Coronary artery (tissue), 2 donors: ENCODE measurements at regions not wholly inside any gene's neighbourhood (a gene's known extent, or its start where the extent isn't known, plus 50 kb on each side); places are given as distances from the start of the nearest gene placed in this dataset.

Experiments used
- DNase-seq: peaks from one replicate; pipeline ENCODE4 v3.0.0-alpha.2; 2017; ENCODE audit warnings: low spot score
- H3K27ac ChIP-seq, 2 donors: fragments of 200-600 bp; sonication (generic); one replicate each; pipeline ENCODE4 v1.5.1; 2016 to 2019
- H3K4me3 ChIP-seq: fragments of 200-600 bp; sonication (generic); 2 replicates; pipeline ENCODE4 v1.5.1; 2016; ENCODE audit warnings: mild to moderate bottlenecking, moderate library complexity
- TF ChIP-seq, protein P1 (sequence below): fragments of 200-600 bp; sonication (generic); IDR thresholded peaks from one replicate; pipeline ENCODE4 v1.5.1; 2019; ENCODE audit warnings: antibody characterized with exemption

DNA sequence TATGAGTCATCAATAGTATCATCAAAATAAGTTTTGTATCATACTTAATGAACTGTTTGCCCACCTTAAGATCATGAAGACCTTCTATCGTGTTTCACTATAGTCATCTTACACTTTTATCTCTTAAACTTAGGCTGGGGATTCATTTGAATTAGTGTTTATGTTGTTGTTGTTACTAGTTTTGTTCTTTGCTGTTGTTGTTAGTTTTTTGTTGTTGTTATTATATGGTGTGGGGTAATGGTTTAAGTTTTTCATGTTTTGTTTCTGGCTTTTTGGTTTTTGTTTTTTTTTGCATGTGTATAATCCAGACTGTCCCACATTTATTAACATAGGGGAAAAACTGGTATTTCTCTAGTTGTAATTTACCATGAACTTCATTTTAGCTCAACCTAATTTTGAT lies 965.1 kb upstream of the MIR17HG start:
- Histone ChIP-seq H3K27ac (no peak overlapping the region), H3K4me3 (no peak overlapping the region)
- TF ChIP-seq, protein P1, sequence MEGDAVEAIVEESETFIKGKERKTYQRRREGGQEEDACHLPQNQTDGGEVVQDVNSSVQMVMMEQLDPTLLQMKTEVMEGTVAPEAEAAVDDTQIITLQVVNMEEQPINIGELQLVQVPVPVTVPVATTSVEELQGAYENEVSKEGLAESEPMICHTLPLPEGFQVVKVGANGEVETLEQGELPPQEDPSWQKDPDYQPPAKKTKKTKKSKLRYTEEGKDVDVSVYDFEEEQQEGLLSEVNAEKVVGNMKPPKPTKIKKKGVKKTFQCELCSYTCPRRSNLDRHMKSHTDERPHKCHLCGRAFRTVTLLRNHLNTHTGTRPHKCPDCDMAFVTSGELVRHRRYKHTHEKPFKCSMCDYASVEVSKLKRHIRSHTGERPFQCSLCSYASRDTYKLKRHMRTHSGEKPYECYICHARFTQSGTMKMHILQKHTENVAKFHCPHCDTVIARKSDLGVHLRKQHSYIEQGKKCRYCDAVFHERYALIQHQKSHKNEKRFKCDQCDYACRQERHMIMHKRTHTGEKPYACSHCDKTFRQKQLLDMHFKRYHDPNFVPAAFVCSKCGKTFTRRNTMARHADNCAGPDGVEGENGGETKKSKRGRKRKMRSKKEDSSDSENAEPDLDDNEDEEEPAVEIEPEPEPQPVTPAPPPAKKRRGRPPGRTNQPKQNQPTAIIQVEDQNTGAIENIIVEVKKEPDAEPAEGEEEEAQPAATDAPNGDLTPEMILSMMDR = no peak
- no peak for DNase-seq

DNA sequence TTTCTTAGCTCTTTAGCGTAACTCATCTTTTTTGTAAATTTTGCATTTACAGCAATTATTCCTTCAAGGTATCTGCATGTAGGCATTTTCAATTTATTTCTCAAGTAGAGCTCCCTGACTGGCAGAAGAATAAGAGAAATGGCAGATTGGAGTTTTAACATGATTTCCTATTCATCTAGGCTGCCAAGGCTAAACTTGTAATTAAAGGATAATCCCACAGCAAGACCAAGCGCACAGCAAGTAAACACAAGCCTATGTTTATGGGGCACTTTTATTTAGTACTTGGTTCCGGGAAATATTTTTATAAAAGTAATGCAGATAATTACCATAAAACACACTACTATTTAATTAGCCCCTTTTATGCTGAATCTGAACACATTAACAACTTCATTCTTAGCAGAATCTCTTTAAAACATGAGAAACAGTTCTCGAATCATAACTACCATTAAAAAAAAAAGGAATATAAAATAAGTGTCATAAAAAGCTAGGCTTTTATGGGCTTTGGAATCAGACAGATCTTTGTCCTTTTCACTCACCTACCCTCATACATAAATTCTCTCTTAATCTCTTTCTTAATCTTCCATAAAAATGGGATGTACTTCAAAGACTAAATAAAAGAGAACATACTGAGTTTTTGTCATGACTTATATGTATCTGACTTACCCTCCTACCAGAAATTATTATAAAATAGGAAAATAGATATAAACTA lies 961.6 kb upstream of the MIR17HG start:
- no peak for DNase-seq
- TF ChIP-seq, protein P1 = no peak
- H3K27ac ChIP-seq = no peak overlapping the region
- no peak overlapping the region for H3K4me3 ChIP-seq

DNA sequence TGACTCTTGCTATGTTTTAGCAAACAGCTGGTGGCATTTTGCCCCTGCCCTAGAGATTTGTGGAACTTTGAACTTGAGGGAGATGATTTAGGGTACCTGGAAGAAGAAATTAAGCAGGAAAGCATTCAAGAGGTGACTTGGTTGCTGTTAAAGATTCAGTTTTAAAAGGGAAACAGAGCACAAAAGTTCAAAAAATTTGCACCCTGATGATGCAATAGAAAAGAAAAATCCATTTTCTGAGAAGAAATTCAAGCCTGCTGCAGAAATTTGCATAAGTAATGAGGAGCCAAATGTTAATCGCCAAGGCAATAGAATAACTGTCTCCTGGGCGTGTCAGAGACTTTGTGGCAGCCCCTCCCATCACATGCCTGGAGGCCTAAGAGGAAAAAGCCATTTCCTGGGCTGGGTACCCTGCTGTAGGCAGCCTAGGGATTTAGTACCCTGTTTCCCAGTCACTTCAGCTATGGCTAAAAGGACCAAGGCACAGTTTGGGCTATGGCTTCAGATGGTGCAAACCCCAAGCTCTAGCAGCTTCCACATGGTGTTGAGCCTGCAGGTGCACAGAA lies 958.5 kb upstream of the MIR17HG start:
- no peak for DNase-seq
- Histone ChIP-seq H3K4me3 (no peak overlapping the region), H3K27ac (no peak overlapping the region)
- TF ChIP-seq, protein P1 = no peak

DNA sequence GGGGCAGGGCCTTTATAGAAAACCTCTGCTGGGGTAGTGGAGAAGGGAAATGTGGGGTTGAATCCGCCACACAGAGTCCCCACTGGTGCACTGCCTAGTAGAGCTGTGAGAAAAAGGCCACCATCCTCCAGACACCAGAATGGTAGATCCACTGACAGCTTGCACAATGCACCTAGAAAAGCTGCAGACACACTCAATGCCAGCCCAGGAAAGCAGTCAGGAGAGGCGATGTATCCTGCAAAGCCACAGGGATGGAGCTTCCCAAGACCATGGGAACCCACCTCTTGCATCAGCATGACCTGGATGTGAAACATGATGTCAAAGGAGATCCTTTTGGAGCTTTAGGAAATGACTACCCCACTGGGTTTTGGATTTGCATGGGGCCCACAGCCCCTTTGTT lies 958.0 kb upstream of the MIR17HG start:
- Histone ChIP-seq H3K27ac (no peak overlapping the region), H3K4me3 (no peak overlapping the region)
- TF ChIP-seq, protein P1 = no peak
- DNase-seq = no peak

GRCh38 chr13:90393408-90393807 lies 954.1 kb upstream of the MIR17HG start:
- DNase-seq = no peak
- TF ChIP-seq, protein P1 = no peak
- Histone ChIP-seq H3K4me3 (no peak overlapping the region), H3K27ac (no peak overlapping the region)

DNA sequence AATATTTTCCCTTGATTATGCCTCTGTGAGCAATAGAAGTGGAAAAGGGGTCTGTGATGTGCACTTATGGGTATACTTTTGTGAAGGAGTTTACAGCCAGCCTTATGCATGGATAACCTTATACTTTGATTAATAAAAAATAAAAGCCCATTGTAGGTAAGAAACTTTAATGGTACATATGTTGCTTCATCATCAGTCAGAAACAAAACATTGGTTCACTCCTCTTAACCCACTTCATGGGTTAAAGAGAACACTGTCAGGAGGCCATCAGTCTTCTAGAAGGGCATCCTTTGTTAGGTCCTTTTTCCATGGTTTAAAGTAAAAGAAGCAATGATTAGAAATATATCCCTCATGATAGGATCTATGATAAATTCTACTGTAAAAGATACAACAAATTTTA lies 952.1 kb upstream of the MIR17HG start:
- DNase-seq = no peak
- Histone ChIP-seq H3K4me3 (no peak overlapping the region), H3K27ac (no peak overlapping the region)
- TF ChIP-seq, protein P1 = no peak

DNA sequence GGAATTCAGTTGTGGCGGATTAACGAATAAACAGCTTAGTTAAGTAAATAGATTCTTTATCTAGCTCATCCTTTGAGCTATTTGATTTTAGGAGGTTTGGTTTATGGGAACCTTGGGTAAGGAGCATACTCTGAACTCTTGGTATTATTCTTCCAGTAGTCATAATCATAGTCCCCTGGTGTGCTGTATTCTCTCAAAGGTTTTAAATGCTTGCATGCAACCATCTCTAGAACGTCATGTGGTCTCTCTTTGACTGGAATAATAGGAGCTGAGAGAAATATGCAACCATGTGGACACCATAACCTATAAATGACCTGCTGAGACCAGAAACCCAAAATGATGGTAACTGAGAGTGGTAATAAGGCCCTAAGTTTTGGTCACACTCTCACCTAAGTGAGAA lies 951.6 kb upstream of the MIR17HG start:
- no peak overlapping the region for H3K4me3 ChIP-seq
- H3K27ac ChIP-seq = no peak overlapping the region
- TF ChIP-seq, protein P1 = no peak
- DNase-seq = no peak
